Fibroblast of skin of left biceps (primary cell): ENCODE measurements at regions not wholly inside any gene's neighbourhood (a gene's known extent, or its start where the extent isn't known, plus 50 kb on each side); places are given as distances from the start of the nearest gene placed in this dataset.
"Not testable (repeated sequence)": the region's sequence is repeated elsewhere in the genome, so short reads cannot be mapped to it uniquely, and the experiment has no call there.

Experiments
- DNase-seq, 2 experiments: peaks; one replicate each; pipeline ENCODE4 v3.0.0-alpha.2; 2013; ENCODE audit warnings: low read depth in 2 of 2

GRCh38 chr3:48101301-48101650 is 85.1 kb upstream of the MAP4 start:
- not testable (repeated sequence) for DNase-seq

- no peak for DNase-seq
Observed at GRCh38 chr3:48092270-48092669, 76.1 kb upstream of the MAP4 start.

- no peak for DNase-seq
Observed at GRCh38 chr3:48090166-48090939, 74.1 kb upstream of the MAP4 start.

GRCh38 chr3:48088749-48089466 is 72.7 kb upstream of the MAP4 start:
- DNase-seq, result peak; percentile 94

- no peak for DNase-seq
Observed at GRCh38 chr3:48088056-48088748, 72.0 kb upstream of the MAP4 start.

- no peak for DNase-seq
Observed at GRCh38 chr3:48086705-48087104, 70.5 kb upstream of the MAP4 start.

GRCh38 chr3:48084929-48085328 is 68.7 kb upstream of the MAP4 start:
- DNase-seq, result no peak

GRCh38 chr3:48084170-48084569 is 68.0 kb upstream of the MAP4 start:
- no peak for DNase-seq

GRCh38 chr3:48082580-48083184 is 66.5 kb upstream of the MAP4 start:
- DNase-seq, result no peak

GRCh38 chr3:48077815-48078214 is 61.6 kb upstream of the MAP4 start:
- peak; percentile 60 to 61 for DNase-seq

GRCh38 chr3:48070030-48070429 is 53.8 kb upstream of the MAP4 start:
- no peak for DNase-seq

GRCh38 chr3:48069339-48069738 is 53.1 kb upstream of the MAP4 start:
- no peak for DNase-seq

GRCh38 chr3:48068886-48069285 is 52.7 kb upstream of the MAP4 start:
- no peak for DNase-seq

GRCh38 chr3:48068320-48068719 is 52.1 kb upstream of the MAP4 start:
- not testable (repeated sequence) for DNase-seq

GRCh38 chr3:48067271-48067670 is 51.1 kb upstream of the MAP4 start:
- no peak for DNase-seq
